ENCODE measurements at regions not wholly inside any gene's neighbourhood (a gene's known extent, or its start where the extent isn't known, plus 50 kb on each side); places are given as distances from the start of the nearest gene placed in this dataset.

GRCh38 chr6:2502096-2502997, 248.4 kb downstream of the MYLK4 start:
- no peak for DNase-seq

- peak; percentile 16 for DNase-seq
Observed at GRCh38 chr6:2497922-2498623, 252.6 kb downstream of the MYLK4 start.

GRCh38 chr6:2496291-2496690, 250.9 kb upstream of the GMDS start:
- no peak for DNase-seq

GRCh38 chr6:2492686-2493523, 247.5 kb upstream of the GMDS start:
- no peak for DNase-seq

GRCh38 chr6:2491137-2491536, 245.7 kb upstream of the GMDS start:
- no peak for DNase-seq

GRCh38 chr6:2488578-2488977, 243.2 kb upstream of the GMDS start:
- no peak for DNase-seq

GRCh38 chr6:2485116-2485515, 239.7 kb upstream of the GMDS start:
- peak; percentile 38 for DNase-seq

GRCh38 chr6:2482773-2483172, 237.4 kb upstream of the GMDS start:
- DNase-seq: no peak

GRCh38 chr6:2481307-2481706, 235.9 kb upstream of the GMDS start:
- DNase-seq: no peak

GRCh38 chr6:2480267-2480966, 235.0 kb upstream of the GMDS start:
- DNase-seq: no peak

- DNase-seq: no peak
Observed at GRCh38 chr6:2478200-2478599, 232.8 kb upstream of the GMDS start.

GRCh38 chr6:2477666-2478065, 232.3 kb upstream of the GMDS start:
- DNase-seq: no peak

- no peak for DNase-seq
Observed at GRCh38 chr6:2477250-2477649, 231.8 kb upstream of the GMDS start.

- no peak for DNase-seq
Observed at GRCh38 chr6:2476376-2476775, 231.0 kb upstream of the GMDS start.

- peak; percentile 8 for DNase-seq
Observed at GRCh38 chr6:2471472-2471871, 226.1 kb upstream of the GMDS start.

GRCh38 chr6:2469428-2469827, 224.0 kb upstream of the GMDS start:
- no peak for DNase-seq

GRCh38 chr6:2468601-2468955, 223.2 kb upstream of the GMDS start:
- DNase-seq: no peak

GRCh38 chr6:2467929-2468600, 222.7 kb upstream of the GMDS start:
- DNase-seq: no peak

GRCh38 chr6:2465336-2465735, 219.9 kb upstream of the GMDS start:
- DNase-seq: no peak

GRCh38 chr6:2464641-2465040, 219.2 kb upstream of the GMDS start:
- no peak for DNase-seq

GRCh38 chr6:2462831-2463230, 217.4 kb upstream of the GMDS start:
- no peak for DNase-seq

- no peak for DNase-seq
Observed at GRCh38 chr6:2460216-2460745, 214.9 kb upstream of the GMDS start.

Measured in DMS79 (cell line).